ENCODE measurements at regions not wholly inside any gene's neighbourhood (a gene's known extent, or its start where the extent isn't known, plus 50 kb on each side); places are given as distances from the start of the nearest gene placed in this dataset.

GRCh38 chr3:19811689-19812088 is 122.3 kb downstream of the EFHB start:
- H3K9me3 ChIP-seq = no peaks in the 10 kb centered on the region
- H3K4me3 ChIP-seq = no peak overlapping the region
- TF ChIP-seq CTCF (IDR thresholded peaks at IDR 0.05) (no peak), POLR2A (IDR thresholded peaks at IDR 0.05; ENCODE audit: low read depth) (no peak), POLR2AphosphoS5 (IDR thresholded peaks at IDR 0.05) (no peak), EP300 (IDR thresholded peaks at IDR 0.05) (no peak)
- WGBS = 40% methylated on average over 3 of the region's 3 CpGs
- DNase-seq (ENCODE audit: extremely low spot score) = no peak
- H3K4me1 ChIP-seq = no peaks in the 10 kb centered on the region
- H3K27ac ChIP-seq (replicated peaks in 1 of 4) = no peak overlapping the region
- H3K27me3 ChIP-seq = no peaks in the 10 kb centered on the region
- H3K36me3 ChIP-seq = no peaks in the 10 kb centered on the region
- intact Hi-C loops (cut with DNase I) = no loop called here

GRCh38 chr3:19808834-19809233 is 125.2 kb downstream of the EFHB start:
- WGBS = 41% methylated on average over 3 of the region's 3 CpGs
- intact Hi-C loops (cut with DNase I) = no loop called here
- no peak overlapping the region for H3K27ac ChIP-seq (replicated peaks in 1 of 4)
- no peaks in the 10 kb centered on the region for H3K27me3 ChIP-seq
- DNase-seq (ENCODE audit: extremely low spot score) = no peak
- TF ChIP-seq POLR2A (IDR thresholded peaks at IDR 0.05; ENCODE audit: low read depth) (no peak), POLR2AphosphoS5 (IDR thresholded peaks at IDR 0.05) (no peak), CTCF (IDR thresholded peaks at IDR 0.05) (no peak), EP300 (IDR thresholded peaks at IDR 0.05) (no peak)
- no peaks in the 10 kb centered on the region for H3K36me3 ChIP-seq
- H3K9me3 ChIP-seq = peaks cover 0 to 5% (median 3%) of the 10 kb centered on the region in 4 donors
- no peak overlapping the region for H3K4me3 ChIP-seq
- no peaks in the 10 kb centered on the region for H3K4me1 ChIP-seq

- TF ChIP-seq POLR2A (IDR thresholded peaks at IDR 0.05; ENCODE audit: low read depth) (no peak), EP300 (IDR thresholded peaks at IDR 0.05) (no peak), CTCF (IDR thresholded peaks at IDR 0.05) (no peak), POLR2AphosphoS5 (IDR thresholded peaks at IDR 0.05) (no peak)
- Histone ChIP-seq H3K27ac (replicated peaks in 1 of 4) (no peak overlapping the region), H3K9me3 (peaks cover 0 to 37% (median 24%) of the 10 kb centered on the region in 4 donors), H3K27me3 (no peaks in the 10 kb centered on the region), H3K36me3 (no peaks in the 10 kb centered on the region), H3K4me3 (no peak overlapping the region), H3K4me1 (no peaks in the 10 kb centered on the region)
- no peak for DNase-seq (ENCODE audit: extremely low spot score)
- intact Hi-C loops (cut with DNase I) = no loop called here
Observed at GRCh38 chr3:19799887-19800286, 134.1 kb downstream of the EFHB start.

GRCh38 chr3:19799115-19799514 is 134.9 kb downstream of the EFHB start:
- Histone ChIP-seq H3K36me3 (no peaks in the 10 kb centered on the region), H3K9me3 (peaks cover 0 to 37% (median 23%) of the 10 kb centered on the region in 4 donors), H3K4me3 (no peak overlapping the region), H3K27ac (replicated peaks in 1 of 4) (no peak overlapping the region), H3K27me3 (no peaks in the 10 kb centered on the region), H3K4me1 (no peaks in the 10 kb centered on the region)
- intact Hi-C loops (cut with DNase I) = no loop called here
- no peak for DNase-seq (ENCODE audit: extremely low spot score)
- TF ChIP-seq POLR2AphosphoS5 (IDR thresholded peaks at IDR 0.05) = no peak
- TF ChIP-seq CTCF (IDR thresholded peaks at IDR 0.05) = no peak
- no peak for TF ChIP-seq POLR2A (IDR thresholded peaks at IDR 0.05; ENCODE audit: low read depth)
- no peak for TF ChIP-seq EP300 (IDR thresholded peaks at IDR 0.05)

- 73% methylated on average over 2 of the region's 2 CpGs for whole genome bisulfite sequencing
- H3K9me3 ChIP-seq = peaks cover 0 to 30% (median 15%) of the 10 kb centered on the region in 4 donors
- no peak overlapping the region for H3K27ac ChIP-seq (replicated peaks in 1 of 4)
- DNase-seq (ENCODE audit: extremely low spot score) = no peak
- H3K4me1 ChIP-seq = no peaks in the 10 kb centered on the region
- no peaks in the 10 kb centered on the region for H3K36me3 ChIP-seq
- no peak overlapping the region for H3K4me3 ChIP-seq
- TF ChIP-seq CTCF (IDR thresholded peaks at IDR 0.05) = no peak
- TF ChIP-seq POLR2AphosphoS5 (IDR thresholded peaks at IDR 0.05) = no peak
- no peak for TF ChIP-seq EP300 (IDR thresholded peaks at IDR 0.05)
- TF ChIP-seq POLR2A (IDR thresholded peaks at IDR 0.05; ENCODE audit: low read depth) = no peak
- intact Hi-C loops (cut with DNase I) = no loop called here
- no peaks in the 10 kb centered on the region for H3K27me3 ChIP-seq
Observed at GRCh38 chr3:19798324-19798723, 135.7 kb downstream of the EFHB start.
